OCI-LY3 (cell line): ENCODE measurements at regions not wholly inside any gene's neighbourhood (a gene's known extent, or its start where the extent isn't known, plus 50 kb on each side); places are given as distances from the start of the nearest gene placed in this dataset.

Experiments used
- CTCF ChIP-seq: fragments of 200-600, 300-600 bp; sonication (generic); IDR thresholded peaks from 2 replicates; pipeline ENCODE4 v1.5.1; 2014; ENCODE audit warnings: antibody characterized with exemption, low read length, low read depth
- EZH2phosphoT487 ChIP-seq: fragments of 200-600 bp; shearing (Covaris generic); IDR thresholded peaks from 2 replicates; pipeline ENCODE4 v1.6.1; 2018; ENCODE audit warnings: antibody characterized with exemption, mixed run types, low read depth

- no peak for TF ChIP-seq CTCF
- no peak for TF ChIP-seq EZH2phosphoT487
Observed at GRCh38 chr2:158049129-158049855, 52.4 kb upstream of the UPP2 start.
